Activated T-cell treated with anti-CD3 and anti-CD28 coated beads for 48 hours (primary cell): ENCODE measurements at regions not wholly inside any gene's neighbourhood (a gene's known extent, or its start where the extent isn't known, plus 50 kb on each side); places are given as distances from the start of the nearest gene placed in this dataset.
"Not testable (repeated sequence)": the region's sequence is repeated elsewhere in the genome, so short reads cannot be mapped to it uniquely, and the experiment has no call there.

Source experiments
- DNase-seq: peaks from one replicate; pipeline ENCODE4 v3.0.0-alpha.2; 2020; ENCODE audit warnings: low read depth

- DNase-seq: not testable (repeated sequence)
Observed at GRCh38 chr7:75201606-75202079, 109.3 kb downstream of the GTF2IRD2B start.

- not testable (repeated sequence) for DNase-seq
Observed at GRCh38 chr7:75205367-75206085, 113.1 kb downstream of the GTF2IRD2B start.

- DNase-seq: not testable (repeated sequence)
Observed at GRCh38 chr7:75215460-75215859, 123.1 kb downstream of the GTF2IRD2B start.

- not testable (repeated sequence) for DNase-seq
Observed at GRCh38 chr7:75216963-75217362, 124.6 kb downstream of the GTF2IRD2B start.

- DNase-seq: not testable (repeated sequence)
Observed at GRCh38 chr7:75226102-75226501, 133.7 kb downstream of the GTF2IRD2B start.

GRCh38 chr7:75229558-75229957 is 137.2 kb downstream of the GTF2IRD2B start:
- DNase-seq: not testable (repeated sequence)

GRCh38 chr7:75230558-75230957 is 138.2 kb downstream of the GTF2IRD2B start:
- DNase-seq: not testable (repeated sequence)

- not testable (repeated sequence) for DNase-seq
Observed at GRCh38 chr7:75235092-75235826, 142.9 kb downstream of the GTF2IRD2B start.

GRCh38 chr7:75235827-75236167 is 143.4 kb downstream of the GTF2IRD2B start:
- not testable (repeated sequence) for DNase-seq

GRCh38 chr7:75237255-75238187 is 145.1 kb downstream of the GTF2IRD2B start:
- peak; percentile 21 for DNase-seq

GRCh38 chr7:75238309-75238708 is 145.9 kb downstream of the GTF2IRD2B start:
- not testable (repeated sequence) for DNase-seq

GRCh38 chr7:75243638-75244037 is 151.2 kb downstream of the GTF2IRD2B start:
- not testable (repeated sequence) for DNase-seq

GRCh38 chr7:75248216-75248615 is 147.2 kb upstream of the TRIM73 start:
- not testable (repeated sequence) for DNase-seq

GRCh38 chr7:75254238-75254637 is 141.2 kb upstream of the TRIM73 start:
- DNase-seq: not testable (repeated sequence)

GRCh38 chr7:75257442-75257841 is 138.0 kb upstream of the TRIM73 start:
- DNase-seq: not testable (repeated sequence)

GRCh38 chr7:75259454-75260003 is 135.9 kb upstream of the TRIM73 start:
- not testable (repeated sequence) for DNase-seq

GRCh38 chr7:75261660-75262059 is 133.8 kb upstream of the TRIM73 start:
- not testable (repeated sequence) for DNase-seq

- DNase-seq: not testable (repeated sequence)
Observed at GRCh38 chr7:75268158-75268557, 127.3 kb upstream of the TRIM73 start.

GRCh38 chr7:75269159-75269558 is 126.3 kb upstream of the TRIM73 start:
- DNase-seq: not testable (repeated sequence)

GRCh38 chr7:75274114-75274513 is 121.3 kb upstream of the TRIM73 start:
- not testable (repeated sequence) for DNase-seq
